ENCODE measurements at regions not wholly inside any gene's neighbourhood (a gene's known extent, or its start where the extent isn't known, plus 50 kb on each side); places are given as distances from the start of the nearest gene placed in this dataset.
"Not testable (repeated sequence)": the region's sequence is repeated elsewhere in the genome, so short reads cannot be mapped to it uniquely, and the experiment has no call there.

DNA sequence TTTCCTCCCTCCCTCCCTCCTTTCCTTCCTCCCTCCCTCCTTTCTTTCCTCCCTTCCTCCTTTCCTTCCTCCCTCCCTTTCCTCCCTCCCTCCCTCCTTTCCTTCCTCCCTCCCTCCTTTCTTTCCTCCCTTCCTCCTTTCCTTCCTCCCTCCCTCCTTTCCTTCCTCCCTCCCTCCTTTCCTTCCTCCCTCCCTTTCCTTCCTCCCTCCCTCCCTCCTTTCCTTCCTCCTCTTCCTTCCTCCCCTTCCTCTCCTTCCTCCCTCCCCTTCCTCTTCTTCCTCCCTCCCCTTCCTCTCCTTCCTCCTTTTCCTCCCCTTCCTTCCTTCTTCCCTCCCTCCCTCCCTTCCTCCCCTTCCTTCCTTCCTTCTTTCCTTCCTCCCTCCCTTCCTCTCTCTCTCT lies 748.5 kb downstream of the EPHA4 start:
- H3K4me3 ChIP-seq (ENCODE audit: low read length); H3K4me1 ChIP-seq (ENCODE audit: insufficient read depth, low read length); H3K9ac ChIP-seq (ENCODE audit: low read depth, low read length); H3K27ac ChIP-seq (ENCODE audit: low read depth, low read length); H3K9me3 ChIP-seq (ENCODE audit: insufficient read depth, low read depth, low read length); H3K27me3 ChIP-seq (ENCODE audit: insufficient read depth, low read length); H3K36me3 ChIP-seq (ENCODE audit: insufficient read depth, low read length): not testable (repeated sequence)

GRCh38 chr2:220833446-220833845 lies 738.7 kb downstream of the EPHA4 start:
- Histone ChIP-seq H3K27me3 (ENCODE audit: insufficient read depth, low read length) (no peaks in the 10 kb centered on the region), H3K36me3 (ENCODE audit: insufficient read depth, low read length) (no peaks in the 10 kb centered on the region), H3K9ac (ENCODE audit: low read depth, low read length) (no peak overlapping the region), H3K4me3 (ENCODE audit: low read length) (no peak overlapping the region), H3K9me3 (ENCODE audit: insufficient read depth, low read depth, low read length) (no peaks in the 10 kb centered on the region), H3K4me1 (ENCODE audit: insufficient read depth, low read length) (no peaks in the 10 kb centered on the region), H3K27ac (ENCODE audit: low read depth, low read length) (no peak overlapping the region)
- WGBS: no CpG with 5 or more reads among the region's 1 CpG

- no peaks in the 10 kb centered on the region for H3K4me1 ChIP-seq (ENCODE audit: insufficient read depth, low read length)
- H3K36me3 ChIP-seq (ENCODE audit: insufficient read depth, low read length): no peaks in the 10 kb centered on the region
- H3K4me3 ChIP-seq (ENCODE audit: low read length): no peak overlapping the region
- H3K9ac ChIP-seq (ENCODE audit: low read depth, low read length): no peak overlapping the region
- no peaks in the 10 kb centered on the region for H3K27me3 ChIP-seq (ENCODE audit: insufficient read depth, low read length)
- H3K9me3 ChIP-seq (ENCODE audit: insufficient read depth, low read depth, low read length): no peaks in the 10 kb centered on the region
- no peak overlapping the region for H3K27ac ChIP-seq (ENCODE audit: low read depth, low read length)
- WGBS: 85% methylated on average over 5 of the region's 5 CpGs
Observed at GRCh38 chr2:220835583-220835982, 736.5 kb downstream of the EPHA4 start.

GRCh38 chr2:220837226-220837625 lies 734.9 kb downstream of the EPHA4 start:
- 83% methylated on average over 2 of the region's 2 CpGs for WGBS
- H3K9me3 ChIP-seq (ENCODE audit: insufficient read depth, low read depth, low read length): no peaks in the 10 kb centered on the region
- H3K27me3 ChIP-seq (ENCODE audit: insufficient read depth, low read length): no peaks in the 10 kb centered on the region
- H3K9ac ChIP-seq (ENCODE audit: low read depth, low read length): no peak overlapping the region
- H3K36me3 ChIP-seq (ENCODE audit: insufficient read depth, low read length): no peaks in the 10 kb centered on the region
- no peaks in the 10 kb centered on the region for H3K4me1 ChIP-seq (ENCODE audit: insufficient read depth, low read length)
- H3K27ac ChIP-seq (ENCODE audit: low read depth, low read length): no peak overlapping the region
- H3K4me3 ChIP-seq (ENCODE audit: low read length): no peak overlapping the region

DNA sequence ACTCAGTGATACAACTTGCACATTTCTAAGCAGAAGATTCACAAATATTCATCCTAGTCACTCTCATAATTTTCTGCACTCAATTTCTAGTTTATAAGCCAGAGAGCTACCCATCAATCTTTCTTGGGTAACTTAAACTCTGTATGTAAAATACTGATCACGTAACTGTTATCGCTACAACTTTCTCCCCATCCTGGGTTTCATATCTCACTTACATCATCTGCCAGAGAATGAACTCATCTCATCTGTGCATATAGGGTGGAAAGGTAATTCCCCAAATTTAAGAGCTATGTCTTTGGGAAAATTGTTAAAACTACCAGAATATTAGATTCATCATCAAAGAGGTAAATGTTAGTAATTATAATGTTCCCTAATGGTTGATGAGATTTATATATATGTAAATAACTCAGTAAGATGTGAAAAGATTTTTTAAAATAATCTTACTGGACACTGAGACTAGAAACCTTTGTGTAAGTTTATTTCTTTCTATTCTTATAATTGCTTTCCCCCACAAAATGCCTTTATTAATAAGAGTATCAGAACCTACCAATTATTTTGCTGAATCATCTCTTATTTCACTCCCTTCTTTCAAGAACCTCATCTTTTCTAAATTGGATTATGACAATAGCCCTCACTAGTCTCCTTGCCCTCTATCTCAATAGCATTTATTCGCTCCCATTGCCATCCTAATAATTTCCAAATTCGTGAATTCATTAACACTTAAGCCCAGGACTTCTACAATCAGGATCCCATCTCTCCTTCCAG lies 729.0 kb downstream of the EPHA4 start:
- H3K36me3 ChIP-seq (ENCODE audit: insufficient read depth, low read length): no peaks in the 10 kb centered on the region
- H3K9ac ChIP-seq (ENCODE audit: low read depth, low read length): no peak overlapping the region
- no peaks in the 10 kb centered on the region for H3K27me3 ChIP-seq (ENCODE audit: insufficient read depth, low read length)
- 94% methylated on average over 3 of the region's 4 CpGs for whole genome bisulfite sequencing
- H3K9me3 ChIP-seq (ENCODE audit: insufficient read depth, low read depth, low read length): no peaks in the 10 kb centered on the region
- H3K4me3 ChIP-seq (ENCODE audit: low read length): no peak overlapping the region
- H3K4me1 ChIP-seq (ENCODE audit: insufficient read depth, low read length): no peaks in the 10 kb centered on the region
- H3K27ac ChIP-seq (ENCODE audit: low read depth, low read length): no peak overlapping the region

DNA sequence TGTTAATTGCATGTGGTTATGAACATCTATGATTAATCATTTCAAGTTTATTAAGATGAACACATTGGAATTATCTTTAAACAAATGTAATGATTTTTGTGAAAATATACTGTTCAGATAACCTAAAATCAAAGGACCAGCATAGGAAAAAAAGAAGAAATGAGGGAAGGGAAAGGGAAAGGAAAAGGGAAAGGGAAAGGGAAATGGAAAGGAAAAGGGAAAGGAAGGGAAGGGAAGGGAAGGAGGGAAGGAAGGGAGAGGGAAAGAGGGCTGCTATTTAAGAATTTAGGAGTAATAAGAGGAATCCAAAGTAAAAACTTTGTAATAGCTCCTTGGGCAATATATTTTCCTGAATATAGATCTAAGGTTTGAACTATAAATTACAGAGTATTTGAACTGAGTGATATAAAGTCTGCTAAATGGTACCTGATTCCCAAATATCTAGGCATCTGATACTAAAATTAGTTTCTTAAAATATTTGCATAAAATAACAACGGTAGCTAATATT lies 726.3 kb downstream of the EPHA4 start:
- H3K9ac ChIP-seq (ENCODE audit: low read depth, low read length): no peak overlapping the region
- no peaks in the 10 kb centered on the region for H3K27me3 ChIP-seq (ENCODE audit: insufficient read depth, low read length)
- H3K36me3 ChIP-seq (ENCODE audit: insufficient read depth, low read length): no peaks in the 10 kb centered on the region
- H3K4me1 ChIP-seq (ENCODE audit: insufficient read depth, low read length): no peaks in the 10 kb centered on the region
- no CpG with 5 or more reads among the region's 1 CpG for WGBS
- 0 out of 2 replicates have a peak, but pooled peaks cover 3% of the 10 kb centered on the region for H3K9me3 ChIP-seq (ENCODE audit: insufficient read depth, low read depth, low read length)
- no peak overlapping the region for H3K27ac ChIP-seq (ENCODE audit: low read depth, low read length)
- H3K4me3 ChIP-seq (ENCODE audit: low read length): no peak overlapping the region

DNA sequence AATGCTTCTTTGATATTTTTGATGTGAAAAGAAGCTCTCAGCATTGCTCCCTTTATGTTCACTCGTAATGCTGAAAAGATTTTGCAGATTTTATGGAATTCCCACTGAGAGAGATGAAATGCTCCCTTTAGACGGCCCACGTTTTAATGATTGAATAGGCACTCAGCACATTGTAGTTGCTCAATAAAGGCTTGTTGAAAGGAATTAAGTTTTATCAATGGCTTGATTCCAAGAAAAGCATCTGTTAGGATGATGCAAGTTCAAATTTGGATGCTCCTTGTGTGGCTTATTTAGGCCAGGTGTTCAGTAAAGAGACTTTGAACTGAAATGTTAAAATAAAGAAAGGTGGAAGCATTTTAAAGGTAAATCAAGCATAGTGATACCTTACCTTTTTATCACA lies 725.1 kb downstream of the EPHA4 start:
- WGBS: 93% methylated on average over 3 of the region's 3 CpGs
- no peak overlapping the region for H3K27ac ChIP-seq (ENCODE audit: low read depth, low read length)
- H3K36me3 ChIP-seq (ENCODE audit: insufficient read depth, low read length): no peaks in the 10 kb centered on the region
- no peak overlapping the region for H3K9ac ChIP-seq (ENCODE audit: low read depth, low read length)
- H3K27me3 ChIP-seq (ENCODE audit: insufficient read depth, low read length): no peaks in the 10 kb centered on the region
- H3K4me1 ChIP-seq (ENCODE audit: insufficient read depth, low read length): no peaks in the 10 kb centered on the region
- H3K9me3 ChIP-seq (ENCODE audit: insufficient read depth, low read depth, low read length): 0 out of 2 replicates have a peak, but pooled peaks cover 3% of the 10 kb centered on the region
- no peak overlapping the region for H3K4me3 ChIP-seq (ENCODE audit: low read length)

DNA sequence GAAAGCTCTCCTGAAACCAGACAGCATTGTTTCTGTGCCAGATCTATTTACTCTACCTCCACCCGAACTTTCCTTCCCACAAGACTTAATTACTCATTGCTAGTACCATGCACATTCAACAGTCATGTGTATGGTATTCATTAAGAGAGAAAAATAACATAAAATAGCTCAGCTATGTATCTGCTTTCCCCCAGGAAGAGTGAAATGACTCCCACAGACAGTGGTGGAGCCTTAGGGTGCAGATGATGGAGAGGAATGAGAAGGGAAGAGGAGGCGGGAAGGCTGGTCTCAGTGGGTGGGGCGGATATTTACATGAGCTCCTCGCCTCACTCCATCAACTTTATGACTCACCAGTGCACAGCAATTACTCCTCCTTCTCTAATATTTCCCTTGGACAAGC lies 724.5 kb downstream of the EPHA4 start:
- Histone ChIP-seq H3K27ac (ENCODE audit: low read depth, low read length) (no peak overlapping the region), H3K4me1 (ENCODE audit: insufficient read depth, low read length) (no peaks in the 10 kb centered on the region), H3K9ac (ENCODE audit: low read depth, low read length) (no peak overlapping the region), H3K27me3 (ENCODE audit: insufficient read depth, low read length) (no peaks in the 10 kb centered on the region), H3K9me3 (ENCODE audit: insufficient read depth, low read depth, low read length) (0 out of 2 replicates have a peak, but pooled peaks cover 3% of the 10 kb centered on the region), H3K36me3 (ENCODE audit: insufficient read depth, low read length) (no peaks in the 10 kb centered on the region), H3K4me3 (ENCODE audit: low read length) (no peak overlapping the region)
- 75% methylated on average over 2 of the region's 4 CpGs for WGBS

GRCh38 chr2:220849433-220849832 lies 722.7 kb downstream of the EPHA4 start:
- Histone ChIP-seq H3K9me3 (ENCODE audit: insufficient read depth, low read depth, low read length) (0 out of 2 replicates have a peak, but pooled peaks cover 3% of the 10 kb centered on the region), H3K36me3 (ENCODE audit: insufficient read depth, low read length) (no peaks in the 10 kb centered on the region), H3K27ac (ENCODE audit: low read depth, low read length) (no peak overlapping the region), H3K27me3 (ENCODE audit: insufficient read depth, low read length) (no peaks in the 10 kb centered on the region), H3K4me3 (ENCODE audit: low read length) (no peak overlapping the region), H3K4me1 (ENCODE audit: insufficient read depth, low read length) (no peaks in the 10 kb centered on the region), H3K9ac (ENCODE audit: low read depth, low read length) (no peak overlapping the region)
- WGBS: 94% methylated on average over 4 of the region's 5 CpGs

GRCh38 chr2:220850116-220850515 lies 722.0 kb downstream of the EPHA4 start:
- no peaks in the 10 kb centered on the region for H3K36me3 ChIP-seq (ENCODE audit: insufficient read depth, low read length)
- 91% methylated on average over 3 of the region's 3 CpGs for WGBS
- no peak overlapping the region for H3K4me3 ChIP-seq (ENCODE audit: low read length)
- H3K27me3 ChIP-seq (ENCODE audit: insufficient read depth, low read length): no peaks in the 10 kb centered on the region
- no peaks in the 10 kb centered on the region for H3K4me1 ChIP-seq (ENCODE audit: insufficient read depth, low read length)
- 0 out of 2 replicates have a peak, but pooled peaks cover 3% of the 10 kb centered on the region for H3K9me3 ChIP-seq (ENCODE audit: insufficient read depth, low read depth, low read length)
- H3K9ac ChIP-seq (ENCODE audit: low read depth, low read length): no peak overlapping the region
- H3K27ac ChIP-seq (ENCODE audit: low read depth, low read length): no peak overlapping the region

GRCh38 chr2:220855296-220855695 lies 716.8 kb downstream of the EPHA4 start:
- H3K9me3 ChIP-seq (ENCODE audit: insufficient read depth, low read depth, low read length): no peaks in the 10 kb centered on the region
- no peaks in the 10 kb centered on the region for H3K27me3 ChIP-seq (ENCODE audit: insufficient read depth, low read length)
- WGBS: 90% methylated on average over 2 of the region's 2 CpGs

More at GRCh38 chr2:220855296-220855695, 716.8 kb downstream of the EPHA4 start:
- 0 out of 2 replicates have a peak, but pooled peaks cover 10% of the 10 kb centered on the region for H3K4me1 ChIP-seq (ENCODE audit: insufficient read depth, low read length)
- no peak overlapping the region for H3K9ac ChIP-seq (ENCODE audit: low read depth, low read length)
- H3K27ac ChIP-seq (ENCODE audit: low read depth, low read length): no peak overlapping the region
- H3K4me3 ChIP-seq (ENCODE audit: low read length): no peak overlapping the region
- no peaks in the 10 kb centered on the region for H3K36me3 ChIP-seq (ENCODE audit: insufficient read depth, low read length)
